ENCODE measurements at regions not wholly inside any gene's neighbourhood (a gene's known extent, or its start where the extent isn't known, plus 50 kb on each side); places are given as distances from the start of the nearest gene placed in this dataset.

- no peak for DNase-seq (ENCODE audit: unreplicated experiment)
- POLR2A ChIA-PET, result no interaction called here
- no peaks in the 10 kb centered on the region for H3K9me3 Mint-ChIP-seq (ENCODE audit: unreplicated experiment)
- TF ChIP-seq, protein P1, sequence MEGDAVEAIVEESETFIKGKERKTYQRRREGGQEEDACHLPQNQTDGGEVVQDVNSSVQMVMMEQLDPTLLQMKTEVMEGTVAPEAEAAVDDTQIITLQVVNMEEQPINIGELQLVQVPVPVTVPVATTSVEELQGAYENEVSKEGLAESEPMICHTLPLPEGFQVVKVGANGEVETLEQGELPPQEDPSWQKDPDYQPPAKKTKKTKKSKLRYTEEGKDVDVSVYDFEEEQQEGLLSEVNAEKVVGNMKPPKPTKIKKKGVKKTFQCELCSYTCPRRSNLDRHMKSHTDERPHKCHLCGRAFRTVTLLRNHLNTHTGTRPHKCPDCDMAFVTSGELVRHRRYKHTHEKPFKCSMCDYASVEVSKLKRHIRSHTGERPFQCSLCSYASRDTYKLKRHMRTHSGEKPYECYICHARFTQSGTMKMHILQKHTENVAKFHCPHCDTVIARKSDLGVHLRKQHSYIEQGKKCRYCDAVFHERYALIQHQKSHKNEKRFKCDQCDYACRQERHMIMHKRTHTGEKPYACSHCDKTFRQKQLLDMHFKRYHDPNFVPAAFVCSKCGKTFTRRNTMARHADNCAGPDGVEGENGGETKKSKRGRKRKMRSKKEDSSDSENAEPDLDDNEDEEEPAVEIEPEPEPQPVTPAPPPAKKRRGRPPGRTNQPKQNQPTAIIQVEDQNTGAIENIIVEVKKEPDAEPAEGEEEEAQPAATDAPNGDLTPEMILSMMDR (IDR thresholded peaks at IDR 0.05; ENCODE audit: unreplicated experiment), result no peak
- H3K4me1 Mint-ChIP-seq (ENCODE audit: insufficient read depth, unreplicated experiment), result no peaks in the 10 kb centered on the region
- no TSS peak for BruUV-seq (replicated peaks)
- no peak overlapping the region for H3K4me3 Mint-ChIP-seq (ENCODE audit: unreplicated experiment)
- no peaks in the 10 kb centered on the region for H3K36me3 Mint-ChIP-seq (ENCODE audit: insufficient read depth, unreplicated experiment)
- intact Hi-C loops (cut with micrococcal nuclease), result no loop called here
- no peak overlapping the region for H3K27ac Mint-ChIP-seq (ENCODE audit: low read depth, unreplicated experiment)
- no peaks in the 10 kb centered on the region for H3K27me3 Mint-ChIP-seq (ENCODE audit: insufficient read depth, unreplicated experiment)
- CTCF ChIA-PET, result interaction anchor here (0.6 kb wide), 1 partner anchor 549 kb away, joined by 3 read pairs; no protein-coding TSS in a partner anchor
Measured at GRCh38 chr18:10245031-10245845, 209.2 kb upstream of the APCDD1 start.

DNA sequence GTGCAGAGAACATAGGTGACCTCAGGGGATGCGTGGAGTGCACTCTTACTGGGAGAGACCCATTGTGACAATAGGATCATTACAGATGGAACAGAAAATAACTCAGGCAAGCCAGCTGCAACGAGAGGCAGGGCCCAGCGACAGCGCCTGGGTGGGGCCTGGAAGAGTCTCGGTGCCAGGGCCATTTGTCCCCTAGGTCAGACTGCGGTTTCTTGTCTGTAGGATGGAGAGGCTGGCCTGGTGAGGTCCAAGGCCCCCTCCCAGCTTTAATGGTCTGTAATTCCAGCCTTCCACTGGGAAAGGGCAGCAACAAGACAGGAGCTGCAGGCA lies 208.6 kb upstream of the APCDD1 start:
- H3K27ac Mint-ChIP-seq (ENCODE audit: low read depth, unreplicated experiment), result no peak overlapping the region
- H3K9me3 Mint-ChIP-seq (ENCODE audit: unreplicated experiment), result no peaks in the 10 kb centered on the region
- POLR2A ChIA-PET, result no interaction called here
- TF ChIP-seq, protein P1 (IDR thresholded peaks at IDR 0.05; ENCODE audit: unreplicated experiment), result no peak
- H3K4me1 Mint-ChIP-seq (ENCODE audit: insufficient read depth, unreplicated experiment), result no peaks in the 10 kb centered on the region
- intact Hi-C loops (cut with micrococcal nuclease), result no loop called here
- H3K4me3 Mint-ChIP-seq (ENCODE audit: unreplicated experiment), result no peak overlapping the region
- H3K27me3 Mint-ChIP-seq (ENCODE audit: insufficient read depth, unreplicated experiment), result no peaks in the 10 kb centered on the region
- no peak for DNase-seq (ENCODE audit: unreplicated experiment)
- CTCF ChIA-PET, result interaction anchor here (0.6 kb wide), 1 partner anchor 550 kb away, joined by 3 read pairs; no protein-coding TSS in a partner anchor
- no TSS peak for BruUV-seq (replicated peaks)
- no peaks in the 10 kb centered on the region for H3K36me3 Mint-ChIP-seq (ENCODE audit: insufficient read depth, unreplicated experiment)

- H3K27ac Mint-ChIP-seq (ENCODE audit: low read depth, unreplicated experiment), result no peak overlapping the region
- TF ChIP-seq, protein P1 (IDR thresholded peaks at IDR 0.05; ENCODE audit: unreplicated experiment), result no peak
- H3K36me3 Mint-ChIP-seq (ENCODE audit: insufficient read depth, unreplicated experiment), result no peaks in the 10 kb centered on the region
- BruUV-seq (replicated peaks), result no TSS peak
- CTCF ChIA-PET, result interaction anchor here (0.7 kb wide), 1 partner anchor 235 kb away, joined by 3 read pairs; no protein-coding TSS in a partner anchor
- intact Hi-C loops (cut with micrococcal nuclease), result no loop called here
- H3K27me3 Mint-ChIP-seq (ENCODE audit: insufficient read depth, unreplicated experiment), result no peaks in the 10 kb centered on the region
- H3K9me3 Mint-ChIP-seq (ENCODE audit: unreplicated experiment), result no peaks in the 10 kb centered on the region
- DNase-seq (ENCODE audit: unreplicated experiment), result no peak
- POLR2A ChIA-PET, result interaction anchor here (0.5 kb wide), 1 partner anchor 34 kb away, joined by 3 read pairs; no protein-coding TSS in a partner anchor
- H3K4me3 Mint-ChIP-seq (ENCODE audit: unreplicated experiment), result no peak overlapping the region
- no peaks in the 10 kb centered on the region for H3K4me1 Mint-ChIP-seq (ENCODE audit: insufficient read depth, unreplicated experiment)
Measured at GRCh38 chr18:10247021-10247741, 207.3 kb upstream of the APCDD1 start.

- no peak overlapping the region for H3K4me3 Mint-ChIP-seq (ENCODE audit: unreplicated experiment)
- BruUV-seq (replicated peaks), result no TSS peak
- H3K9me3 Mint-ChIP-seq (ENCODE audit: unreplicated experiment), result no peaks in the 10 kb centered on the region
- H3K36me3 Mint-ChIP-seq (ENCODE audit: insufficient read depth, unreplicated experiment), result no peaks in the 10 kb centered on the region
- intact Hi-C loops (cut with micrococcal nuclease), result no loop called here
- ChIA-PET CTCF (interaction anchor here (0.7 kb wide), 1 partner anchor 1196 kb away, joined by 3 read pairs; no protein-coding TSS in a partner anchor), POLR2A (no interaction called here)
- no peak for DNase-seq (ENCODE audit: unreplicated experiment)
- no peak overlapping the region for H3K27ac Mint-ChIP-seq (ENCODE audit: low read depth, unreplicated experiment)
- TF ChIP-seq, protein P1 (IDR thresholded peaks at IDR 0.05; ENCODE audit: unreplicated experiment), result no peak
- H3K4me1 Mint-ChIP-seq (ENCODE audit: insufficient read depth, unreplicated experiment), result no peaks in the 10 kb centered on the region
- no peaks in the 10 kb centered on the region for H3K27me3 Mint-ChIP-seq (ENCODE audit: insufficient read depth, unreplicated experiment)
Measured at GRCh38 chr18:10247742-10248082, 206.7 kb upstream of the APCDD1 start.
